ENCODE measurements at regions not wholly inside any gene's neighbourhood (a gene's known extent, or its start where the extent isn't known, plus 50 kb on each side); places are given as distances from the start of the nearest gene placed in this dataset.

DNA sequence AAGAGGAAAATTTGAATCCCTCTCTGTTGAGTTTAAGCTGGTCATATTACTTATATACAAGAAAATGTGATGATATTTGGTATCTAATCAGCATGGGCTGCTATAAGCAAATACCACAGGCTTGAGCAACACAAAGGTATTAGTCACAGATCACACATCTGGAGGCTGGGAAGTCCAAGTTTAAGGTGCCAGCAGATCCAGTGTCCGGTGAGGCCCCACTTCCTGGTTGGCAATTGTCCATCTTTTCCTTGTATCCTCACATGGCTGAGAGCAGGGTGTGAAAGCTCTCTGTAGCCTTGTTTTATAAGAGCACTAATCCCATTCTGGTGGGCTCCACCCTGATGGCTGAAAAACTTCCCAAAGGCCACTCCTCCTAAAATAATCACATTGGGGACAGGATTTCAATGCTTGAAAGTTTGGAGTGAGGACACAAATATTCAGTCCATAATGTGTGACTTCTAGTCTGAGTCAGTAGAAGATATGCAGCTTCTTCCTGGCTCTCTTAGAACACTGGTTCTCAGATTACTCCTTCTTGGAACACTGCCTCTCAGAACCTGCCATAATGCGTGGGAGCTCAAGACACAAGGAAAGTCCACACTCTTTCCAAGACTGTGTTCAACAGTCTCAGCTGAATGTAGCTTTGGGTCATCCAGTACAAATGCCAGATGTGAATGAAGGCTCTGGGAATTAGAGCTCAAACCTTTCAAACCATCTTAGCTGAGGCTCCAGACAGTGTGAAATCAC, 124.1 kb downstream of the PRDM9 start:
- intact Hi-C loops (cut with DNase I; ENCODE audit: low total_unique reads): no loop called here
- 48 to 55% methylated on average over 2 of the region's 2 CpGs for WGBS, 2 donors
- TF ChIP-seq, protein P1, sequence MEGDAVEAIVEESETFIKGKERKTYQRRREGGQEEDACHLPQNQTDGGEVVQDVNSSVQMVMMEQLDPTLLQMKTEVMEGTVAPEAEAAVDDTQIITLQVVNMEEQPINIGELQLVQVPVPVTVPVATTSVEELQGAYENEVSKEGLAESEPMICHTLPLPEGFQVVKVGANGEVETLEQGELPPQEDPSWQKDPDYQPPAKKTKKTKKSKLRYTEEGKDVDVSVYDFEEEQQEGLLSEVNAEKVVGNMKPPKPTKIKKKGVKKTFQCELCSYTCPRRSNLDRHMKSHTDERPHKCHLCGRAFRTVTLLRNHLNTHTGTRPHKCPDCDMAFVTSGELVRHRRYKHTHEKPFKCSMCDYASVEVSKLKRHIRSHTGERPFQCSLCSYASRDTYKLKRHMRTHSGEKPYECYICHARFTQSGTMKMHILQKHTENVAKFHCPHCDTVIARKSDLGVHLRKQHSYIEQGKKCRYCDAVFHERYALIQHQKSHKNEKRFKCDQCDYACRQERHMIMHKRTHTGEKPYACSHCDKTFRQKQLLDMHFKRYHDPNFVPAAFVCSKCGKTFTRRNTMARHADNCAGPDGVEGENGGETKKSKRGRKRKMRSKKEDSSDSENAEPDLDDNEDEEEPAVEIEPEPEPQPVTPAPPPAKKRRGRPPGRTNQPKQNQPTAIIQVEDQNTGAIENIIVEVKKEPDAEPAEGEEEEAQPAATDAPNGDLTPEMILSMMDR (IDR thresholded peaks at IDR 0.05): no peak
- TF ChIP-seq POLR2A (IDR thresholded peaks at IDR 0.05): no peak
- no peak for DNase-seq (ENCODE audit: low spot score in 2 of 2)
- H3K4me3 ChIP-seq (ENCODE audit: low read depth, poor library complexity, severe bottlenecking): no peak overlapping the region

DNA sequence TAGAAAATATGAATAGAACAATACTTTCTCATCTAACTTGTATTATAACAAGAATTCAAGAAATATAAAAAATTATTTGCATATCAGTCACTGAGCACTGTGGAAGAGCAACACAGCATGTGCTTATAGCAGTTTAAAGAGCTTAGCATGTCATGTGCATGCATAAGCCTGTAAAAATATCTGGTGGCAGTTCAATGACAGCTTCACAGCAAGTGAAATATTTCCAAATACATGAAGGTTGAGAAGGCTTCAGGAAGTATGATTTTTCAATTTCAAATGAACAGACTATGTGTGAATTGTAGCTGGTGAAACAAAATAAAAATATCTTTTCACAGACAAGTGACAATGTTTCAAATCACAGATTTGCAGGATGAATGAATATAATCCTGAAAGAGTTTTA, 128.5 kb downstream of the PRDM9 start:
- no peak for DNase-seq (ENCODE audit: low spot score in 2 of 2)
- no peak overlapping the region for H3K4me3 ChIP-seq (ENCODE audit: low read depth, poor library complexity, severe bottlenecking)
- TF ChIP-seq, protein P1 (IDR thresholded peaks at IDR 0.05): no peak
- intact Hi-C loops (cut with DNase I; ENCODE audit: low total_unique reads): no loop called here

DNA sequence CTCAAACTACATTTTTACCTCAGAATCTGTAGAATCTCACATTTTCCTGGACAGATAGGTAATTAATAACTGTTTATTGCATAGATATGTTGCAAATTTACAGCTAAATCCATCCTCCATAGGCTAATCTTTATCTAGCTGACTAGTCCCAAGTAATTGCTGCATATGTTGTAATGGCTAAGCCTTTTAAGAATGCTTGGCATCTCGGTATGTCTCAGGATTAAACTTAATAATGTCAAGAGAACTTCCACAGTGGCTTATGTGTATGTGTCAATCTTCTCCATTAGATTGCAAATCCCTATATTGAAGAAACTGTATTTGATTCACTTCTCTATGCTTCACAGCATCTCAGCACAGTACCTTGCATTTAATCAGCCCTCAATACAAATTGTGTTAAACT, 131.9 kb downstream of the PRDM9 start:
- H3K4me3 ChIP-seq (ENCODE audit: low read depth, poor library complexity, severe bottlenecking): no peak overlapping the region
- intact Hi-C loops (cut with DNase I; ENCODE audit: low total_unique reads): no loop called here
- DNase-seq (ENCODE audit: low spot score in 2 of 2): no peak
- WGBS, 2 donors: 59 to 78% methylated on average over 1 of the region's 1 CpG
- TF ChIP-seq, protein P1 (IDR thresholded peaks at IDR 0.05): no peak
- no peak for TF ChIP-seq POLR2A (IDR thresholded peaks at IDR 0.05)

DNA sequence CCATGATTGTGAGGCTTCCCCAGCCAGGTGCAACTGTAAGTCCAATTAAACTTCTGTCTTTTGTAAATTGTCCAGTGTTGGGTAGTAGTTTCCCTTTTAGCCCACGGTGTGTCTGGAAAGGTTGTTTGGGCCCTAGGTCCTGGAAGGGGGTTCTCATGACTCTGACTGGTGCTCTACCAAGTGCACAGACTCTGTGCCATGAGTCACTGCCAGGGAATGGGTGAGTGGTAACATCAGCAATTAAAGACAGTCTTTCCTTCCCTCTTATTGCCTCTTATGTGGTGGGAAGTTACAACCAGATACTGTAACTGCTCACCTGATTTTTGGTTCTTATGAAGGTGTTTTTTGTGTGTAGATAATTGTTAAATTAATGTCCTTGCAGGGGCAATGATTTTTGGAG, 141.2 kb downstream of the PRDM9 start:
- H3K4me3 ChIP-seq (ENCODE audit: low read depth, poor library complexity, severe bottlenecking): no peak overlapping the region
- TF ChIP-seq POLR2A (IDR thresholded peaks at IDR 0.05): no peak
- TF ChIP-seq, protein P1 (IDR thresholded peaks at IDR 0.05): no peak
- intact Hi-C loops (cut with DNase I; ENCODE audit: low total_unique reads): loop anchor here (1.0 kb wide), 1 partner anchor 37 kb away; no protein-coding TSS in a partner anchor
- DNase-seq (ENCODE audit: low spot score in 2 of 2): no peak
- WGBS, 2 donors: 71 to 86% methylated on average over 1 of the region's 1 CpG

DNA sequence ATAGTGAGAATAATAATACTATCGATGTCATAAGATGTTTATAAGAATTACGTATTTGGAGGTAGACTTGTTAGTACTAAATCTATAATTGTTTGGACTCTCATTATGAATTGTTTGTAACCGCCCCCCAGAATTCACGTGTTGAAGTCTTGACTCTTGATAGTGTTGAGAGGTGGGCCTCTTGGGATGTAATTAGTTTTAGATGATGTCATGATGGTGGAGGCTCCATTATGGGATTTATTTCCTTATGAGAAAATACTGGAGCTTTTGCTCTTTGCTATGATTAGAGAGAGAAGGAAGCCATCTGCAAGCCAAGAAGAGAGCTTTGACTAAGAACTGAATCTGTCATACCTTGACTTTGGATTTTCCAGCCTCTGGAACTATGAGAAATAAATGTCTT, 142.2 kb downstream of the PRDM9 start:
- WGBS, 2 donors: 89 to 95% methylated on average over 4 of the region's 4 CpGs
- no peak overlapping the region for H3K4me3 ChIP-seq (ENCODE audit: low read depth, poor library complexity, severe bottlenecking)
- TF ChIP-seq, protein P1 (IDR thresholded peaks at IDR 0.05): no peak
- TF ChIP-seq POLR2A (IDR thresholded peaks at IDR 0.05): no peak
- intact Hi-C loops (cut with DNase I; ENCODE audit: low total_unique reads): no loop called here
- no peak for DNase-seq (ENCODE audit: low spot score in 2 of 2)

DNA sequence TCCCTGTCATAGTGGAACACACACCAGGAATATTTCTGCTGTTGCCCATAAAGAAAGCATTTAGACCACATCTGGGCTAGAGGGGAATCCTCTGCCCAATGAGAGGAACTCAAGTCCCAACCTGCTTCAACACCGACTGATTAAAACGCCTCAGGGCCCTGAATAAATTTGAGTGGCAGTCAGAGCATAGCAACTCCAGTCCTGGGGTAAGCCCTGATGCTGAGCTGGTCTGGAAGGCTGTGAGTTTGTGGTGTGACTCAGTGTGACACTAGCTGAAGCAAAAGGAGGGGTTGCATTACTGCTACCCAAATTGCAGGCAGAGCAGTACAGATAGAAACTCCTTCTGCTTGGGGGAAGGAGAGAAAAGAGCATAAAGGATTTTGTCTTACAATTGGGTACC, 148.3 kb downstream of the PRDM9 start:
- no peak for TF ChIP-seq POLR2A (IDR thresholded peaks at IDR 0.05)
- TF ChIP-seq, protein P1 (IDR thresholded peaks at IDR 0.05): no peak
- no peak for DNase-seq (ENCODE audit: low spot score in 2 of 2)
- WGBS, 2 donors: 40 to 52% methylated on average over 2 of the region's 2 CpGs
- H3K4me3 ChIP-seq (ENCODE audit: low read depth, poor library complexity, severe bottlenecking): no peak overlapping the region
- intact Hi-C loops (cut with DNase I; ENCODE audit: low total_unique reads): loop anchor here (2.0 kb wide), 1 partner anchor 41 kb away; no protein-coding TSS in a partner anchor

All from lower leg skin (tissue), 4 donors.